GM23338 (cell line): ENCODE measurements at regions not wholly inside any gene's neighbourhood (a gene's known extent, or its start where the extent isn't known, plus 50 kb on each side); places are given as distances from the start of the nearest gene placed in this dataset.
"Not testable (repeated sequence)": the region's sequence is repeated elsewhere in the genome, so short reads cannot be mapped to it uniquely, and the experiment has no call there.

ENCODE experiments used
- ATAC-seq: fragments of 200-7000 bp; cut with Tn5 transposase; 3 replicates; pipeline ENCODE4 v1.9.1; 2020
- DNase-seq: peaks from one replicate; pipeline ENCODE4 v3.0.0-alpha.2; 2015; ENCODE audit warnings: low spot score
- H2AFZ ChIP-seq: fragments of 200-600 bp; sonication (generic); 2 replicates; pipeline ENCODE4 v1.8.0; 2016; ENCODE audit warnings: antibody characterized with exemption, mild to moderate bottlenecking, moderate library complexity
- H3F3A ChIP-seq: fragments of 200-600 bp; sonication (generic); replicated peaks from 2 replicates; pipeline ENCODE4 v1.8.0; 2017; ENCODE audit warnings: antibody characterized with exemption, mixed run types, low read depth
- H3K27ac ChIP-seq: fragments of 200-600 bp; sonication (generic); 2 replicates; pipeline ENCODE4 v1.6.1; 2016; ENCODE audit warnings: low read depth
- H3K27me3 ChIP-seq: fragments of 200-600 bp; sonication (generic); 2 replicates; pipeline ENCODE4 v1.8.0; 2016; ENCODE audit warnings: mild to moderate bottlenecking, mixed run types, moderate library complexity; ENCODE audit not compliant: insufficient read depth
- H3K36me3 ChIP-seq: fragments of 200-600 bp; sonication (generic); 2 replicates; pipeline ENCODE4 v1.8.0; 2016; ENCODE audit warnings: mild to moderate bottlenecking; ENCODE audit not compliant: insufficient read depth
- H3K4me1 ChIP-seq: fragments of 200-600 bp; sonication (generic); 2 replicates; pipeline ENCODE4 v1.8.0; 2016; ENCODE audit warnings: mild to moderate bottlenecking, moderate library complexity; ENCODE audit not compliant: insufficient read depth
- H3K4me2 ChIP-seq: fragments of 200-600 bp; sonication (generic); 2 replicates; pipeline ENCODE4 v1.7.1; 2017; ENCODE audit warnings: mixed run types
- H3K4me3 ChIP-seq: fragments of 200-600 bp; sonication (generic); 2 replicates; pipeline ENCODE4 v1.6.1; 2016; ENCODE audit warnings: mixed run types
- H3K79me2 ChIP-seq: fragments of 200-600 bp; sonication (generic); replicated peaks from 2 replicates; pipeline ENCODE4 v1.8.0; 2017; ENCODE audit warnings: mild to moderate bottlenecking; ENCODE audit not compliant: insufficient read depth
- H3K9me2 ChIP-seq: fragments of 200-600 bp; sonication (generic); 2 replicates; pipeline ENCODE4 v1.8.0; 2017; ENCODE audit not compliant: insufficient read depth
- H4K20me1 ChIP-seq: fragments of 200-600 bp; sonication (generic); replicated peaks from 2 replicates; pipeline ENCODE4 v1.8.0; 2017; ENCODE audit warnings: mild to moderate bottlenecking; ENCODE audit not compliant: insufficient read depth
- H3K27ac Mint-ChIP-seq: 2 replicates; pipeline ENCODE4 v1.8.0; 2020; ENCODE audit warnings: inconsistent platforms, mild to moderate bottlenecking, moderate library complexity, mixed read lengths
- H3K27me3 Mint-ChIP-seq: 3 replicates; pipeline ENCODE4 v1.8.0; 2022; ENCODE audit warnings: low read depth, mild to moderate bottlenecking, moderate library complexity, mixed read lengths, inconsistent platforms; ENCODE audit not compliant: insufficient read depth, poor library complexity
- H3K36me3 Mint-ChIP-seq: 3 replicates; pipeline ENCODE4 v1.8.0; 2021; ENCODE audit warnings: low read depth, mild to moderate bottlenecking, inconsistent platforms, moderate library complexity, mixed read lengths
- H3K4me1 Mint-ChIP-seq: 3 replicates; pipeline ENCODE4 v1.8.0; 2020; ENCODE audit warnings: mild to moderate bottlenecking, inconsistent platforms, mixed read lengths
- H3K4me3 Mint-ChIP-seq: 3 replicates; pipeline ENCODE4 v1.8.0; 2021; ENCODE audit warnings: moderate library complexity, mild to moderate bottlenecking, inconsistent platforms, mixed read lengths
- H3K9me3 Mint-ChIP-seq: 3 replicates; pipeline ENCODE4 v1.8.0; 2020; ENCODE audit warnings: moderate library complexity, mild to moderate bottlenecking, inconsistent platforms, mixed read lengths
- JUNB ChIP-seq: IDR thresholded peaks from one replicate; pipeline ENCODE4 v1.6.1; 2016; ENCODE audit warnings: antibody characterized with exemption; ENCODE audit not compliant: unreplicated experiment
- NANOG ChIP-seq: IDR thresholded peaks from 2 replicates; pipeline ENCODE4 v1.6.1; 2016; ENCODE audit warnings: antibody characterized with exemption, borderline replicate concordance
- POLR2AphosphoS5 ChIP-seq: IDR thresholded peaks from 2 replicates; pipeline ENCODE4 v1.6.1; 2016; ENCODE audit warnings: antibody characterized with exemption, low read depth
- STAT1 ChIP-seq: IDR thresholded peaks from one replicate; pipeline ENCODE4 v1.6.1; 2016; ENCODE audit warnings: antibody characterized with exemption; ENCODE audit not compliant: unreplicated experiment
- ZNF114 ChIP-seq: fragments of 250-450 bp; sonication (Bioruptor Pico); IDR thresholded peaks from 2 replicates; pipeline ENCODE4 v1.5.0; 2020; ENCODE audit warnings: mild to moderate bottlenecking, moderate library complexity
- ZNF331 ChIP-seq: fragments of 250-450 bp; sonication (Bioruptor Pico); IDR thresholded peaks from 2 replicates; pipeline ENCODE4 v1.5.0; 2020; ENCODE audit warnings: low read depth, mild to moderate bottlenecking, moderate library complexity
- TF ChIP-seq, protein P1 (sequence below): fragments of 250-450 bp; sonication (Bioruptor Pico); IDR thresholded peaks from 2 replicates; pipeline ENCODE4 v1.5.0; 2020; ENCODE audit warnings: mild to moderate bottlenecking, moderate library complexity
- TF ChIP-seq, protein P2 (sequence below): IDR thresholded peaks from one replicate; pipeline ENCODE4 v1.6.1; 2018; ENCODE audit warnings: antibody characterized with exemption; ENCODE audit not compliant: unreplicated experiment

DNA sequence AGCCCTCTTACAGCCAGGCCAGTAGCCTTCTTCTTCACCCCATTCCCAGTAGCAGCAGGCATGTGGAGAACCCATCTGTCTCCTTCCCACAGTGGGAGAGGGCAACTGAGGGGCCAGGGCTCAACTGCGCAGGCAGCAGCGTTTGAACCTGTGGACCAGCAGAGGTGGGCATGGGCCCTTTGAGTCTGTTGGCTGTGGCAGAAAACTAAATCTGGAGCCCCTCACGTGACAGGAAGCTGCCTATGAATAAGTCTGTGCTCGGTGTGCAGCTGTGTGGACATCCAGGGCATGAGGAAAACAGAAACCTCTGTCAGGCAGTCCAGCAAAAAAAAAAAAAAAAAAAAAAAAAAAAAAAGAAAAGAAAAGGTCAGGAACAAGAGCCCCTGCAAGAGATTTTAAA lies 189.2 kb upstream of the NR3C1 start:
- H4K20me1 ChIP-seq = no peaks in the 10 kb centered on the region
- H3K27me3 Mint-ChIP-seq = no peaks in the 10 kb centered on the region
- H3F3A ChIP-seq = no peaks in the 10 kb centered on the region
- H3K9me2 ChIP-seq = 0 out of 2 replicates have a peak, but pooled peaks cover 3% of the 10 kb centered on the region
- no peaks in the 10 kb centered on the region for H3K9me3 Mint-ChIP-seq
- H3K4me1 Mint-ChIP-seq = peaks cover 16% of the 10 kb centered on the region
- no peak overlapping the region for H2AFZ ChIP-seq
- no peaks in the 10 kb centered on the region for H3K79me2 ChIP-seq
- TF ChIP-seq ZNF331 (CRISPR knock-in tag) (no peak), NANOG (no peak), POLR2AphosphoS5 (no peak)
- TF ChIP-seq, protein P1, sequence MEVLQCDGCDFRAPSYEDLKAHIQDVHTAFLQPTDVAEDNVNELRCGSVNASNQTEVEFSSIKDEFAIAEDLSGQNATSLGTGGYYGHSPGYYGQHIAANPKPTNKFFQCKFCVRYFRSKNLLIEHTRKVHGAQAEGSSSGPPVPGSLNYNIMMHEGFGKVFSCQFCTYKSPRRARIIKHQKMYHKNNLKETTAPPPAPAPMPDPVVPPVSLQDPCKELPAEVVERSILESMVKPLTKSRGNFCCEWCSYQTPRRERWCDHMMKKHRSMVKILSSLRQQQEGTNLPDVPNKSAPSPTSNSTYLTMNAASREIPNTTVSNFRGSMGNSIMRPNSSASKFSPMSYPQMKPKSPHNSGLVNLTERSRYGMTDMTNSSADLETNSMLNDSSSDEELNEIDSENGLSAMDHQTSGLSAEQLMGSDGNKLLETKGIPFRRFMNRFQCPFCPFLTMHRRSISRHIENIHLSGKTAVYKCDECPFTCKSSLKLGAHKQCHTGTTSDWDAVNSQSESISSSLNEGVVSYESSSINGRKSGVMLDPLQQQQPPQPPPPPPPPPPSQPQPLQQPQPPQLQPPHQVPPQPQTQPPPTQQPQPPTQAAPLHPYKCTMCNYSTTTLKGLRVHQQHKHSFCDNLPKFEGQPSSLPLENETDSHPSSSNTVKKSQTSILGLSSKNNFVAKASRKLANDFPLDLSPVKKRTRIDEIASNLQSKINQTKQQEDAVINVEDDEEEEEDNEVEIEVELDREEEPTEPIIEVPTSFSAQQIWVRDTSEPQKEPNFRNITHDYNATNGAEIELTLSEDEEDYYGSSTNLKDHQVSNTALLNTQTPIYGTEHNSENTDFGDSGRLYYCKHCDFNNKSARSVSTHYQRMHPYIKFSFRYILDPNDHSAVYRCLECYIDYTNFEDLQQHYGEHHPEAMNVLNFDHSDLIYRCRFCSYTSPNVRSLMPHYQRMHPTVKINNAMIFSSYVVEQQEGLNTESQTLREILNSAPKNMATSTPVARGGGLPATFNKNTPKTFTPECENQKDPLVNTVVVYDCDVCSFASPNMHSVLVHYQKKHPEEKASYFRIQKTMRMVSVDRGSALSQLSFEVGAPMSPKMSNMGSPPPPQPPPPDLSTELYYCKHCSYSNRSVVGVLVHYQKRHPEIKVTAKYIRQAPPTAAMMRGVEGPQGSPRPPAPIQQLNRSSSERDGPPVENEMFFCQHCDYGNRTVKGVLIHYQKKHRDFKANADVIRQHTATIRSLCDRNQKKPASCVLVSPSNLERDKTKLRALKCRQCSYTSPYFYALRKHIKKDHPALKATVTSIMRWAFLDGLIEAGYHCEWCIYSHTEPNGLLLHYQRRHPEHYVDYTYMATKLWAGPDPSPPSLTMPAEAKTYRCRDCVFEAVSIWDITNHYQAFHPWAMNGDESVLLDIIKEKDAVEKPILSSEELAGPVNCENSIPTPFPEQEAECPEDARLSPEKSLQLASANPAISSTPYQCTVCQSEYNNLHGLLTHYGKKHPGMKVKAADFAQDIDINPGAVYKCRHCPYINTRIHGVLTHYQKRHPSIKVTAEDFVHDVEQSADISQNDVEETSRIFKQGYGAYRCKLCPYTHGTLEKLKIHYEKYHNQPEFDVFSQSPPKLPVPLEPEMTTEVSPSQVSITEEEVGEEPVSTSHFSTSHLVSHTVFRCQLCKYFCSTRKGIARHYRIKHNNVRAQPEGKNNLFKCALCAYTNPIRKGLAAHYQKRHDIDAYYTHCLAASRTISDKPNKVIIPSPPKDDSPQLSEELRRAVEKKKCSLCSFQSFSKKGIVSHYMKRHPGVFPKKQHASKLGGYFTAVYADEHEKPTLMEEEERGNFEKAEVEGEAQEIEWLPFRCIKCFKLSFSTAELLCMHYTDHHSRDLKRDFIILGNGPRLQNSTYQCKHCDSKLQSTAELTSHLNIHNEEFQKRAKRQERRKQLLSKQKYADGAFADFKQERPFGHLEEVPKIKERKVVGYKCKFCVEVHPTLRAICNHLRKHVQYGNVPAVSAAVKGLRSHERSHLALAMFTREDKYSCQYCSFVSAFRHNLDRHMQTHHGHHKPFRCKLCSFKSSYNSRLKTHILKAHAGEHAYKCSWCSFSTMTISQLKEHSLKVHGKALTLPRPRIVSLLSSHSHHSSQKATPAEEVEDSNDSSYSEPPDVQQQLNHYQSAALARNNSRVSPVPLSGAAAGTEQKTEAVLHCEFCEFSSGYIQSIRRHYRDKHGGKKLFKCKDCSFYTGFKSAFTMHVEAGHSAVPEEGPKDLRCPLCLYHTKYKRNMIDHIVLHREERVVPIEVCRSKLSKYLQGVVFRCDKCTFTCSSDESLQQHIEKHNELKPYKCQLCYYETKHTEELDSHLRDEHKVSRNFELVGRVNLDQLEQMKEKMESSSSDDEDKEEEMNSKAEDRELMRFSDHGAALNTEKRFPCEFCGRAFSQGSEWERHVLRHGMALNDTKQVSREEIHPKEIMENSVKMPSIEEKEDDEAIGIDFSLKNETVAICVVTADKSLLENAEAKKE (CRISPR knock-in tag) = no peak
- H3K27ac ChIP-seq = no peak overlapping the region
- H3K36me3 Mint-ChIP-seq = no peaks in the 10 kb centered on the region
- no peaks in the 10 kb centered on the region for H3K36me3 ChIP-seq
- ATAC-seq = no peak
- H3K27ac Mint-ChIP-seq = no peak overlapping the region
- H3K4me2 ChIP-seq = no peak overlapping the region
- H3K4me1 ChIP-seq = 0 out of 2 replicates have a peak, but pooled peaks cover 4% of the 10 kb centered on the region
- DNase-seq = no peak
- no peaks in the 10 kb centered on the region for H3K27me3 ChIP-seq
- no peak overlapping the region for H3K4me3 ChIP-seq
- no peak overlapping the region for H3K4me3 Mint-ChIP-seq

DNA sequence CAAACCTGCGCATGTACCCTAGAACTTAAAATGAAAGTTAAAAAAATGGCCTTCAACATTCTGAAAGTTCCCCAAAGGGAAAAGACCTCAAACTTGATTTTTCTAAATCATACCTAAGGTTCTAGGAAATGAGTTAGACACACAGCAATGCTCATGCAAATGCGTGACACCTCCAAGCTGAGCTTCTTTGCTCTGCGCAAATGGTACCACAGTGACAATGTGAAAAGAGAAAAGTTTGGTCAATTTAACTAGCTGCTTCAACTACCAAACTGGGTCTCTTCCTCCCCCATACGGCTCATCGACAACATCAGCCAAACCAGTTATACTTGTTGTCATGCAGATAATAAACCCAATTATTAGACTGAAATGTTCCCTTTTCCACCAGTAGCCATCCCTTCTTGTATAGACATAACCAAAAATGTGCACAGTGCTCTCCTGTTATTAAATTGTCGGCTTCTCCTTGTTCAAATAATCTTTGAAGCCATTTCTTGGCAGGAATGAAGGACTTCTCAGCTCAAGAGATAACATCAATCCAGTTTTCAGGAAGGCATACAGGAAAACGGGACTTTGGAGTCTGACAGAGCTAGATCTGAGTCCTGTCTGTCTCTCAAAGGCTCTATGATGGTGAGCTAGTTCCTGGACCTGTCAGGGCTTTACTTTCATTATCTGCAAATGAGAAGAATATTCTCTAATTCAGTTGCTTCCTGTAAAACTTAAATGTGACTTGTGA lies 185.6 kb upstream of the NR3C1 start:
- Histone ChIP-seq H3F3A (no peaks in the 10 kb centered on the region), H3K79me2 (no peaks in the 10 kb centered on the region), H3K36me3 (no peaks in the 10 kb centered on the region), H3K4me1 (no peaks in the 10 kb centered on the region), H3K27ac (no peak overlapping the region), H3K9me2 (no peaks in the 10 kb centered on the region), H3K27me3 (no peaks in the 10 kb centered on the region), H4K20me1 (no peaks in the 10 kb centered on the region), H2AFZ (no peak overlapping the region), H3K4me3 (no peak overlapping the region), H3K4me2 (no peak overlapping the region)
- Mint-ChIP-seq H3K9me3 (no peaks in the 10 kb centered on the region), H3K4me1 (peaks cover 3% of the 10 kb centered on the region; the same call in 1 of the 3 replicates), H3K27ac (no peak overlapping the region), H3K27me3 (no peaks in the 10 kb centered on the region), H3K4me3 (no peak overlapping the region), H3K36me3 (no peaks in the 10 kb centered on the region)
- DNase-seq = no peak
- ATAC-seq = no peak
- TF ChIP-seq JUNB (no peak), ZNF114 (CRISPR knock-in tag) (no peak), STAT1 (no peak)
- TF ChIP-seq, protein P2, sequence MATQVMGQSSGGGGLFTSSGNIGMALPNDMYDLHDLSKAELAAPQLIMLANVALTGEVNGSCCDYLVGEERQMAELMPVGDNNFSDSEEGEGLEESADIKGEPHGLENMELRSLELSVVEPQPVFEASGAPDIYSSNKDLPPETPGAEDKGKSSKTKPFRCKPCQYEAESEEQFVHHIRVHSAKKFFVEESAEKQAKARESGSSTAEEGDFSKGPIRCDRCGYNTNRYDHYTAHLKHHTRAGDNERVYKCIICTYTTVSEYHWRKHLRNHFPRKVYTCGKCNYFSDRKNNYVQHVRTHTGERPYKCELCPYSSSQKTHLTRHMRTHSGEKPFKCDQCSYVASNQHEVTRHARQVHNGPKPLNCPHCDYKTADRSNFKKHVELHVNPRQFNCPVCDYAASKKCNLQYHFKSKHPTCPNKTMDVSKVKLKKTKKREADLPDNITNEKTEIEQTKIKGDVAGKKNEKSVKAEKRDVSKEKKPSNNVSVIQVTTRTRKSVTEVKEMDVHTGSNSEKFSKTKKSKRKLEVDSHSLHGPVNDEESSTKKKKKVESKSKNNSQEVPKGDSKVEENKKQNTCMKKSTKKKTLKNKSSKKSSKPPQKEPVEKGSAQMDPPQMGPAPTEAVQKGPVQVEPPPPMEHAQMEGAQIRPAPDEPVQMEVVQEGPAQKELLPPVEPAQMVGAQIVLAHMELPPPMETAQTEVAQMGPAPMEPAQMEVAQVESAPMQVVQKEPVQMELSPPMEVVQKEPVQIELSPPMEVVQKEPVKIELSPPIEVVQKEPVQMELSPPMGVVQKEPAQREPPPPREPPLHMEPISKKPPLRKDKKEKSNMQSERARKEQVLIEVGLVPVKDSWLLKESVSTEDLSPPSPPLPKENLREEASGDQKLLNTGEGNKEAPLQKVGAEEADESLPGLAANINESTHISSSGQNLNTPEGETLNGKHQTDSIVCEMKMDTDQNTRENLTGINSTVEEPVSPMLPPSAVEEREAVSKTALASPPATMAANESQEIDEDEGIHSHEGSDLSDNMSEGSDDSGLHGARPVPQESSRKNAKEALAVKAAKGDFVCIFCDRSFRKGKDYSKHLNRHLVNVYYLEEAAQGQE = no peak

DNA sequence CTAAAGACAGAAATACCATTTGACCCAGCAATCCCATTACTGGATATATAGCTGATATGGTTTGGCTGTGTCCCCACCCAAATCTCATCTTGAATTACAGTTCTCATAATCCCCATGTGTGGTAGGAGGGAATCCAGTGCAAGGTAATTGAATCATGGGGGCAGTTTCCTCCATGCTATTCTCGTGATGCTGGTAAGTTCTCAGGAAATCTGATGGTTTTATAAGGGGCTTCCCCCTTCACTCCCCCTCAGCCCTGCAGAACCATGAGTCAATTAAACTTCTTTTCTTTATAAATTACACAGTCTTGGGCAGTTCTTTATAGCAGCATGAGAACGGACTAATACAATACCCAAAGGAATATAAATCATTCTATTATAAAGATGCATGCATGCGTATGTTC lies 184.6 kb upstream of the NR3C1 start:
- H3K79me2 ChIP-seq, H2AFZ ChIP-seq, H3K36me3 Mint-ChIP-seq, H3K9me3 Mint-ChIP-seq, H3K27me3 ChIP-seq, H4K20me1 ChIP-seq, DNase-seq, H3K27ac ChIP-seq, ATAC-seq, H3K27me3 Mint-ChIP-seq, H3K4me1 Mint-ChIP-seq, H3K27ac Mint-ChIP-seq, H3K4me3 Mint-ChIP-seq, H3K9me2 ChIP-seq, H3K36me3 ChIP-seq, H3K4me3 ChIP-seq, H3K4me1 ChIP-seq, H3F3A ChIP-seq, H3K4me2 ChIP-seq: not testable (repeated sequence)
